ENCODE measurements at regions not wholly inside any gene's neighbourhood (a gene's known extent, or its start where the extent isn't known, plus 50 kb on each side); places are given as distances from the start of the nearest gene placed in this dataset.

- H3K4me2 ChIP-seq = no peak overlapping the region
- no peak overlapping the region for H3K27ac ChIP-seq
- 11% methylated on average over 3 of the region's 3 CpGs for WGBS (ENCODE audit: missing lambda C conversion rate)
- no peak for FAIRE-seq
- DNase-seq (ENCODE audit: low read depth in 1 of 2, low spot score in 1 of 2) = no peak
- H3K9me3 ChIP-seq = no peaks in the 10 kb centered on the region
- H3K4me1 ChIP-seq = no peaks in the 10 kb centered on the region
- H3K4me3 ChIP-seq = no peak overlapping the region
- POLR2A ChIA-PET = no interaction called here
- TF ChIP-seq KDM1A (IDR thresholded peaks at IDR 0.05; ENCODE audit: low read depth) = no peak
- TF ChIP-seq MAFK (IDR thresholded peaks at IDR 0.05; ENCODE audit: partially characterized antibody) = no peak
- TF ChIP-seq RCOR1 (IDR thresholded peaks at IDR 0.05; ENCODE audit: low read depth, low read length) = no peak
- CTCF ChIA-PET = no interaction called here
- no peak for ATAC-seq
Observed at GRCh38 chr21:35149698-35150097, 100.6 kb upstream of the RUNX1 start.

GRCh38 chr21:35147439-35147838, 98.3 kb upstream of the RUNX1 start:
- Histone ChIP-seq H3K27ac (no peak overlapping the region), H3K4me2 (no peak overlapping the region), H3K4me3 (no peak overlapping the region), H3K9me3 (no peaks in the 10 kb centered on the region), H3K4me1 (no peaks in the 10 kb centered on the region)
- 71% methylated on average over 4 of the region's 4 CpGs for WGBS (ENCODE audit: missing lambda C conversion rate)
- FAIRE-seq (no peak), ATAC-seq (no peak), DNase-seq (ENCODE audit: low read depth in 1 of 2, low spot score in 1 of 2) (no peak)
- TF ChIP-seq FOSL2 (IDR thresholded peaks at IDR 0.05) (no peak), FOSL2 (CRISPR knock-in tag; IDR thresholded peaks at IDR 0.05) (no peak), PBX3 (IDR thresholded peaks at IDR 0.05) (no peak), HEYL (CRISPR knock-in tag; IDR thresholded peaks at IDR 0.05) (no peak), ELK1 (IDR thresholded peaks at IDR 0.05; ENCODE audit: low read depth, low read length) (no peak), TFCP2L1 (CRISPR knock-in tag; IDR thresholded peaks at IDR 0.05) (no peak), SREBF2 (IDR thresholded peaks at IDR 0.05) (no peak), NFE2L2 (conservative IDR thresholded peaks at IDR 0.05; ENCODE audit: low read length) (no peak), CTCF (IDR thresholded peaks at IDR 0.05) (no peak), JUNB (IDR thresholded peaks at IDR 0.05) (no peak)
- POLR2A ChIA-PET = no interaction called here
- CTCF ChIA-PET = no interaction called here

GRCh38 chr21:35145626-35146233, 96.6 kb upstream of the RUNX1 start:
- ChIA-PET CTCF (no interaction called here), POLR2A (no interaction called here)
- TF ChIP-seq RARB (CRISPR knock-in tag; IDR thresholded peaks at IDR 0.05) (no peak), EHF (CRISPR knock-in tag; IDR thresholded peaks at IDR 0.05) (no peak), ZNF302 (CRISPR knock-in tag; IDR thresholded peaks at IDR 0.05) (no peak)
- FAIRE-seq (no peak), DNase-seq (ENCODE audit: low read depth in 1 of 2, low spot score in 1 of 2) (no peak), ATAC-seq (no peak)
- Histone ChIP-seq H3K4me3 (no peak overlapping the region), H3K4me1 (no peaks in the 10 kb centered on the region), H3K4me2 (no peak overlapping the region), H3K9me3 (no peaks in the 10 kb centered on the region), H3K27ac (no peak overlapping the region)
- 82% methylated on average over 3 of the region's 3 CpGs for WGBS (ENCODE audit: missing lambda C conversion rate)

- no peak overlapping the region for H3K4me2 ChIP-seq
- no peaks in the 10 kb centered on the region for H3K9me3 ChIP-seq
- ChIA-PET CTCF (no interaction called here), POLR2A (no interaction called here)
- H3K27ac ChIP-seq = no peak overlapping the region
- ATAC-seq (no peak), FAIRE-seq (no peak), DNase-seq (ENCODE audit: low read depth in 1 of 2, low spot score in 1 of 2) (no peak)
- no peak overlapping the region for H3K4me3 ChIP-seq
- H3K4me1 ChIP-seq = no peaks in the 10 kb centered on the region
- 58% methylated on average over 2 of the region's 2 CpGs for WGBS (ENCODE audit: missing lambda C conversion rate)
- TF ChIP-seq CTCF (IDR thresholded peaks at IDR 0.05) = no peak
- TF ChIP-seq RFX5 (IDR thresholded peaks at IDR 0.05) = no peak
- no peak for TF ChIP-seq ELK1 (IDR thresholded peaks at IDR 0.05; ENCODE audit: low read depth, low read length)
- no peak for TF ChIP-seq BHLHE40 (IDR thresholded peaks at IDR 0.05; ENCODE audit: low read depth, low read length)
- no peak for TF ChIP-seq KDM1A (IDR thresholded peaks at IDR 0.05; ENCODE audit: low read depth)
- TF ChIP-seq SMC3 (IDR thresholded peaks at IDR 0.05) = no peak
- TF ChIP-seq ZNF302 (CRISPR knock-in tag; IDR thresholded peaks at IDR 0.05) = no peak
- TF ChIP-seq MAX (IDR thresholded peaks at IDR 0.05) = no peak
Observed at GRCh38 chr21:35144978-35145377, 95.9 kb upstream of the RUNX1 start.

Data from A549 (cell line).